ENCODE measurements at regions not wholly inside any gene's neighbourhood (a gene's known extent, or its start where the extent isn't known, plus 50 kb on each side); places are given as distances from the start of the nearest gene placed in this dataset.

DNA sequence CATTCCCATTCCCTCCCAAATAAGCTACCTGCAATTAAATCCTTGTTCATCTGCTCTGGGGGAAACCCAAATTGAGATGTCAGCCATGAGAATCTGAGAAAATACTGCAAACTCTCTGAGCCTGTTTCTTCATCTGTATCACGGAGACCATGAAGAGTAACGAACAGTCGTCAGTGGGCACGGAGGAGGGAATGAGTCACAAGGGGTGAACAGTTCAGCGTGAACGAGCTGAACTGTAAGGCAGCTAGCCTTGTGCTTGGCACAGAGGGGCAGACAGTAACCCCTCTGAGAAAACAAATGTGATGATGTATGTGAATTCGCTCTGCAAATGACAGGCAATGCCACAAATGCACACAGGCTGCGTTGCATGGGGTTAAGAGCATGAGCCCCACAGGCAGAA lies 288.7 kb downstream of the FOXO1 start:
- no peak for DNase-seq (ENCODE audit: low spot score)
- Histone ChIP-seq H3K36me3 (ENCODE audit: low read depth) (no peaks in the 10 kb centered on the region), H3K4me1 (ENCODE audit: insufficient read depth, poor library complexity, severe bottlenecking) (no peaks in the 10 kb centered on the region), H3K4me3 (ENCODE audit: severe bottlenecking) (no peak overlapping the region), H3K27me3 (ENCODE audit: insufficient read depth, poor library complexity, severe bottlenecking) (no peaks in the 10 kb centered on the region), H3K9me3 (ENCODE audit: severe bottlenecking) (no peaks in the 10 kb centered on the region), H3K27ac (ENCODE audit: poor library complexity, severe bottlenecking) (no peak overlapping the region)
- no peak for ATAC-seq (ENCODE audit: low read depth)
- no peak for TF ChIP-seq CTCF (IDR thresholded peaks at IDR 0.05; ENCODE audit: poor library complexity, severe bottlenecking)

DNA sequence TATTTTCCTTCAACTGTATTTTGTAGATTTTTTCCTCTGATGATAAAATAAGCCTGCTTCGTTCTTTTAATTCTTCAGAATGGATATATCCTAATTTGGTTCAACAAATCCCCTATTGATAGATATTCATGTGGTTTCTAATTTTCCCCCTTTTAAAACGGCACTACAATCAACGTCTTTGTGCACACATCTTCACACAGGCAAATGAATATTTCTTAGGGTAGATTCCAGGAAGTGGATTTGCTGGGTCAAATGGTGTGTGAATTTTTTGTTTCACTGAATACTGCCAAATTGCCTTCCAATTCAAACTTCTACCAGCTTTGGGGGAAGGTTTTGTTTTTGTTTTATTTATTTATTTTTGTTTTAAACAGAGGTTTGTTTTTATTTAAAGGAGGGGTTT lies 287.2 kb downstream of the FOXO1 start:
- no peak for ATAC-seq (ENCODE audit: low read depth)

DNA sequence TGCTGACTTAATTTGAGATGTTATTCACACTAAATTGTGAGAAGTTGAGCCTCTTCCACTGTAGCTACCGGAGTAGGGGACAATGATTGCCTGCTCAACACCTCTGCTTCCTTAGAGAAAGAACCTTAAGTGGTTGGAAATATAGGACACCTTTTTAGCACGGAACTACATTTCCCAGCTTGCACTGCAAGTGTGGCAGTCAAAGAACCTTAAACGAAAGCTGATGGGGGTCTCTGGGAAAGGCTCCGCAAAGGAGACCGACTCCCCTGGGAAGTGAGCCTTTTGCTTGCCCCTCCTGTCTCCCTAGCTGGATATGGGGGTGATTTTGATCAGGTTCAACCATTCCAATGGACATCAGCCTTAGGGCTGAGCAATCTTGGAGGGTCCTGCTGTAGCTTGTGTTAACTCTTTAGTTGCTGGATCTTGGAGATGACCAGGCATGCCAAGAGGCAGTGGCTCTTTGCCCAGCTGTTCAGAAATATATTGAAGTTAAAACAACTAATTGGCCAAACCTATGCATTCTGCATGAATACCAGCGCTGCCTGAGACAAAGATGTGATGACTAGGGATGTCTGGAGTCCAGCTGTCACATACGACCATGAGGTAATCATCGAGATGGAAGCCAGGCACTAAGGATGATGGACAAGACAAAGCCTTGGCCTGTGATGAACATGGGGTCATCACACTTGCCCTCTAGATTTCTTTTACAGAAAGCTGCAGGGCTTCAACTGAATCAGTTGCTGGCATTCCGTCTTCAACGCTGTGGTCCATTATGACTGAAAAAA lies 286.5 kb downstream of the FOXO1 start:
- Histone ChIP-seq H3K9me3 (ENCODE audit: severe bottlenecking) (no peaks in the 10 kb centered on the region), H3K4me3 (ENCODE audit: severe bottlenecking) (no peak overlapping the region), H3K36me3 (ENCODE audit: low read depth) (no peaks in the 10 kb centered on the region), H3K4me1 (ENCODE audit: insufficient read depth, poor library complexity, severe bottlenecking) (peaks cover 3% of the 10 kb centered on the region), H3K27me3 (ENCODE audit: insufficient read depth, poor library complexity, severe bottlenecking) (no peaks in the 10 kb centered on the region), H3K27ac (ENCODE audit: poor library complexity, severe bottlenecking) (no peak overlapping the region)
- DNase-seq (ENCODE audit: low spot score) (no peak), ATAC-seq (ENCODE audit: low read depth) (no peak)
- no peak for TF ChIP-seq CTCF (IDR thresholded peaks at IDR 0.05; ENCODE audit: poor library complexity, severe bottlenecking)

More for the DNA sequence above, 287.2 kb downstream of the FOXO1 start:
- TF ChIP-seq CTCF (IDR thresholded peaks at IDR 0.05; ENCODE audit: poor library complexity, severe bottlenecking) = no peak
- no peaks in the 10 kb centered on the region for H3K4me1 ChIP-seq (ENCODE audit: insufficient read depth, poor library complexity, severe bottlenecking)
- no peaks in the 10 kb centered on the region for H3K36me3 ChIP-seq (ENCODE audit: low read depth)
- H3K27ac ChIP-seq (ENCODE audit: poor library complexity, severe bottlenecking) = no peak overlapping the region
- H3K4me3 ChIP-seq (ENCODE audit: severe bottlenecking) = no peak overlapping the region
- H3K9me3 ChIP-seq (ENCODE audit: severe bottlenecking) = no peaks in the 10 kb centered on the region
- no peak for DNase-seq (ENCODE audit: low spot score)
- no peaks in the 10 kb centered on the region for H3K27me3 ChIP-seq (ENCODE audit: insufficient read depth, poor library complexity, severe bottlenecking)

DNA sequence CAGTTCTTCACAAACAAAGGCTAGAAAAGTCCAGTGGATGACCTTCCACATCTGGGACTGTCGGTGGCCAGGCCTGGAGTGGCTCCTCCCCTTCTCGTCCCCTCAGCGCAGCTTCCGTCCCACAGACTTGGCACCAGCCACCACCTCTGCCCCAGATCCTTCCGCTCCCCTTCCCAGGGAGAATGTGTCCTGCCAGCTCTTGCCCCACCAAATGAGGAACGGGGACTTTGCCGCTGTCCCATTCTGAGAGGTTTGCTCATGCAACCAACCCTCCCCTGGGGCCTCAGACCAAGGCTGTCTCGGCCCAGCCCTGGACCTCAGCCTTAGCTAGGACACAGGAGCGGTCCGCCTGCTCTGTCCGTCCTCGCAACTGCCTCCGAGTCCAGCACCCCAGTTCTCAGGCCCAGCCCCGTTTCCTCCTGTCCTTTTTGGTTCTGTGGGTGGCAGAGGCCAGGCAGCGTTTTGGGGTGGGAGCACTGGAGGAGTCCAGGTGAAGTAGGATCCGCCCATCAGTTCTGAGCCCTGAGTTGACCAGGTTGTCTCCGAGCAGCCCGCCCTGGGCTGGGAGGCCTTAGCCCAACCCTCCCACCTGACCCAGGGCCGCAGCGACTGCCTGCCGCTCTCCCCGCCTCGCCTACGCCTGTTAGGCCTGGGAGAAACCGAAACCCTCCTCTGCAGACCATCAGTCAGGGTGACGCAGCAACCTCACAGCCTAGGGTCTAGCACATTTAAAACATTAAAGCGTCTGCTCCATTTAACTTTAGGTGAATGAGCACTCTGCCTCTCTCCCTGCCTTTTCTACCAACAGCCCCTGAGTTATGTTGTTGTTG lies 284.3 kb downstream of the FOXO1 start:
- Histone ChIP-seq H3K4me1 (ENCODE audit: insufficient read depth, poor library complexity, severe bottlenecking) (peaks cover 17% of the 10 kb centered on the region), H3K9me3 (ENCODE audit: severe bottlenecking) (no peaks in the 10 kb centered on the region), H3K4me3 (ENCODE audit: severe bottlenecking) (no peak overlapping the region), H3K27me3 (ENCODE audit: insufficient read depth, poor library complexity, severe bottlenecking) (no peaks in the 10 kb centered on the region), H3K36me3 (ENCODE audit: low read depth) (no peaks in the 10 kb centered on the region), H3K27ac (ENCODE audit: poor library complexity, severe bottlenecking) (no peak overlapping the region)
- no peak for DNase-seq (ENCODE audit: low spot score)
- no peak for ATAC-seq (ENCODE audit: low read depth)
- no peak for TF ChIP-seq CTCF (IDR thresholded peaks at IDR 0.05; ENCODE audit: poor library complexity, severe bottlenecking)

All from RWPE2 (cell line).